ENCODE measurements at regions not wholly inside any gene's neighbourhood (a gene's known extent, or its start where the extent isn't known, plus 50 kb on each side); places are given as distances from the start of the nearest gene placed in this dataset.

- DNase-seq (ENCODE audit: low spot score): no peak
Measured at GRCh38 chr16:74094514-74094913, 202.1 kb upstream of the PSMD7 start.

GRCh38 chr16:74092336-74092735, 204.3 kb upstream of the PSMD7 start:
- no peak for DNase-seq (ENCODE audit: low spot score)

- DNase-seq (ENCODE audit: low spot score): no peak
Measured at GRCh38 chr16:74090871-74091270, 205.7 kb upstream of the PSMD7 start.

GRCh38 chr16:74083541-74083940, 213.1 kb upstream of the PSMD7 start:
- DNase-seq (ENCODE audit: low spot score): no peak

GRCh38 chr16:74080311-74080710, 216.3 kb upstream of the PSMD7 start:
- no peak for DNase-seq (ENCODE audit: low spot score)

- no peak for DNase-seq (ENCODE audit: low spot score)
Measured at GRCh38 chr16:74079232-74079586, 217.4 kb upstream of the PSMD7 start.

GRCh38 chr16:74078511-74079231, 217.9 kb upstream of the PSMD7 start:
- no peak for DNase-seq (ENCODE audit: low spot score)

GRCh38 chr16:74076568-74076967, 220.0 kb upstream of the PSMD7 start:
- DNase-seq (ENCODE audit: low spot score): no peak

GRCh38 chr16:74075393-74075792, 221.2 kb upstream of the PSMD7 start:
- no peak for DNase-seq (ENCODE audit: low spot score)

- no peak for DNase-seq (ENCODE audit: low spot score)
Measured at GRCh38 chr16:74073456-74073855, 223.2 kb upstream of the PSMD7 start.

GRCh38 chr16:74071996-74072535, 224.5 kb upstream of the PSMD7 start:
- DNase-seq (ENCODE audit: low spot score): no peak

GRCh38 chr16:74070237-74070636, 226.4 kb upstream of the PSMD7 start:
- DNase-seq (ENCODE audit: low spot score): no peak

- no peak for DNase-seq (ENCODE audit: low spot score)
Measured at GRCh38 chr16:74064120-74064735, 232.4 kb upstream of the PSMD7 start.

- DNase-seq (ENCODE audit: low spot score): no peak
Measured at GRCh38 chr16:74053826-74054225, 242.8 kb upstream of the PSMD7 start.

GRCh38 chr16:74053312-74053711, 243.3 kb upstream of the PSMD7 start:
- no peak for DNase-seq (ENCODE audit: low spot score)

- no peak for DNase-seq (ENCODE audit: low spot score)
Measured at GRCh38 chr16:74052016-74052415, 244.6 kb upstream of the PSMD7 start.

GRCh38 chr16:74049027-74049426, 247.6 kb upstream of the PSMD7 start:
- DNase-seq (ENCODE audit: low spot score): no peak

GRCh38 chr16:74046524-74046923, 250.1 kb upstream of the PSMD7 start:
- no peak for DNase-seq (ENCODE audit: low spot score)

- DNase-seq (ENCODE audit: low spot score): no peak
Measured at GRCh38 chr16:74045513-74045912, 251.1 kb upstream of the PSMD7 start.

- no peak for DNase-seq (ENCODE audit: low spot score)
Measured at GRCh38 chr16:74035816-74036215, 260.8 kb upstream of the PSMD7 start.

GRCh38 chr16:74034862-74035261, 261.8 kb upstream of the PSMD7 start:
- DNase-seq (ENCODE audit: low spot score): no peak

- no peak for DNase-seq (ENCODE audit: low spot score)
Measured at GRCh38 chr16:74034200-74034599, 262.4 kb upstream of the PSMD7 start.

GRCh38 chr16:74033441-74033995, 263.1 kb upstream of the PSMD7 start:
- no peak for DNase-seq (ENCODE audit: low spot score)

All from ecto neural progenitor cell (in vitro differentiated cells).